ENCODE measurements at regions not wholly inside any gene's neighbourhood (a gene's known extent, or its start where the extent isn't known, plus 50 kb on each side); places are given as distances from the start of the nearest gene placed in this dataset.
A peak's percentile ranks its signal among the peaks of the same experiment; 100 is the strongest.
"Not testable (repeated sequence)": the region's sequence is repeated elsewhere in the genome, so short reads cannot be mapped to it uniquely, and the experiment has no call there.

DNA sequence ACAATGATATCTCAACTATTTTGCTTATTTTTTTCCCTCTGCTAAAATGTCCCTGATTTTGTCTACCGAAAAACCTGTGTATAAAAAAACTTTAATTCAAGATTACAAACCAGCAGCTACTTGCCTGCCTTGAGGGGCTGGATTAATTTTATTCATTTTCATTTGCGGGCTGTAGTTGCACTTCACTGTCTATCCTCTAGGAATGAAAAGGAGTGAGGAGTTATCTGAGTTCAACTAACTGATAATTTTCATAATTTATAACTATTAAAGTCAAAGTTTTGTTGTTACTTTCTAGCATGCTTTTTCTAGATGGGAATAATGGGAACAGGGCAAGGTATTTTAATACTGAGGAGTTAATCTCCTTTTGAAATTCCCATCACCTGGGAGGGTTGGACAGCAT lies 50.3 kb upstream of the AGTPBP1 start:
- not testable (repeated sequence) for DNase-seq

DNA sequence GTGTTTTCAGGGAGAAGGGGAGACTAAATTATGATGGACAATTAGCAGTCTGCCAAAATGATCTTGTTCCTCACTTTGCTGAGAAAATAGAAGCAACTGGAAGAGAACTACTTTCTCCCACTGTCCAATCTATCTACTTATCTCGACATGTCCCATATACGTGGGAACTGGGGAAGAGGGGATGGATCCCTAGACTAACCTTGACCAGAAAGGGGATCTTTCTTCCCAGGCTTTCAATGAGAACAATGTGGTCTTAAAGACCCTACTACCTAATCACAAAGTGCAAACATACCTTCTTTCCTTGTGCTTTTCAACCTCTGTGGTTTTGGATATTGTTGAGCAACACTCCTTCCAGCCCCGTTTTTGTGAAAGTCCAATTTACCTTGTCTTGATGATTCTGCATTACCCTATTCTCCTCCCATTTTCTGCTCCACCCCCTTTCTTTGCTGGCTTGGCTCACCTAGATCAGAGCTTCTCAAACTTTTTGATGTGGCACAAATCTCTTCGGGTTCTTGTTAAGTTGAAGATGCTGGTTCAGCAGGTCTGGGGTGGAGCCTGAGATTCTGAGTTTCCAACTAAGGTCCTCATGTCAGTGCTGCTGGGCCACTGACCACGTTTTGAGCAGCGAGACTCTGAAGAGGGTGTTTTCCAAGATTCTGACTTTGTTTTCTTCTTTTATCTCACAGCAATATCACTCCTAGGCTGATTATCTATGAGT lies 61.4 kb upstream of the AGTPBP1 start:
- not testable (repeated sequence) for DNase-seq

DNA sequence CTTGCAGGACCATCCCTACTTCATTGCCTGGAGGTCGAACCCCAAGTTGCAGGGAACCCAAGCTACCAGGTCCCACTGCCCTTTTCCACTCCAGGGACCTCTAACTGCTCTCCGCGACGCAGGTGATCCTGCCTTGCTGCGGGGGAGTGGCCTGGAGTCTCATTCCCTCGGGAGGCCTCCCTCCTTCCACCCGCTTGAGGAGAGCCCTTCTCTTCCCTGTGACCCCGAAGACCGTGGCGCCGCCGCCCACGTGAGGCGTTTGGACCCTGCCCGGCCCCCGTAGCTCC lies 63.0 kb upstream of the AGTPBP1 start:
- DNase-seq: peak in 1 of 2 experiments; percentile 83

DNA sequence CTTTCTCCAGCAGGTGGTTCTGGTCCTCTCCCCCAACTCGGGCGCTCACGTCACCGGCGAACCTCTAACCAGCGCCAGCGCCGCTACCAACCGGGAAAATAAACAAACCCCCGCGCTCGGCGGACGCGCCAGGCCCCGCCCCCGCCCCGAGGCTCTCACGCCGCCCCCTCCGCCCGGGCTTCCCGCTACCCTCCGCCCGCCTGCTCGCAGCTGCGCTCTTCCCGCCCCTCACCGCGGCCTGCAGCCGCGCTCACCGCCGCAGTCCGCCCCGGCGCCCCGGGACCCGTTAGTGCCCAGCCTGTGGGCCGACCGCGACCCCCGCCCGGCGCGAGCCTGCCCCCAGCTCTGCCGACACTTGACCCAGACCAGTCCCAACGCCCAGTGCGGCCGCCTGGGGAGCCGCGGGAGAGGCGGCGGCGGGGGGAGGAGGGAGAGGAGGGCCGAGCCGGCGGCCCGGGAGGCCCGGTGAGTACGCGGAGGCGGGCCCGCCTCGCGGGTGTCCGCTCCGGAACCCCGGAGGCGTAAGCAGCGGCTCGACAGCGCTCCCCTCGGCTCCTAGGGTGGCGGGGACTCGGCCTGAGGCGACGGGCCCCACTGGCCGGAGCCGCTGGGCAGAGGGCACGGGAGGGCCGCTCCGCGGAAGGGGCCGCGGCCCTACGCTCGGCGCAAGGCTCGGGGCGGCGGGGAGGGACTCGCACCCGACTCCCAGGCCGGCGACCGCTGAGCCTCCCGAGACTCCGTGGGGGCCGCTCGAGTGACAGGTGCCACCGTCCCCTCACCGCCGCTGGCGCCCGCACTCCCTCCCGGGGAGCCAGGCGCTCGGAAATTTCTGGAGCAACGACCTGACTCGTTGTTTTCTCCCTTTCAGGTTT lies 63.6 kb upstream of the AGTPBP1 start:
- DNase-seq: peak; percentile 17 to 83

DNA sequence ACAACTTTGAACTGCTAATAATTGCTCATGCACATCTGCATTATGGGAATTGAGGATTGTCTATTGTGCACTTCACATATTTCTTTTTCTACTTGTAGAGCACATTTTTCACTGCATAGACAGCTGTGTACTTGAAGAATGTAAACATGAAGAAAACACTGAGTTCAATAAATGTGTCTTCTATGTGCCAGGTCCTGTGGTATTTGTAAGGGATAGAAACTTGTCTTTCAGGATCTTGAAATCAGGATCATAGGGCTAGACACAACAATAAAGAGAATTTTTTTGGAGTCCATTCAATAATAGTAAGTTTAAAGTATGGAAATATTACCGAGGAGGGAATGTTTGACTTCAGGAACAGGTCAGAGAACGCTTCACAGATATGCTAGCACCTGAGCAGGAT lies 66.6 kb upstream of the AGTPBP1 start:
- not testable (repeated sequence) for DNase-seq

DNA sequence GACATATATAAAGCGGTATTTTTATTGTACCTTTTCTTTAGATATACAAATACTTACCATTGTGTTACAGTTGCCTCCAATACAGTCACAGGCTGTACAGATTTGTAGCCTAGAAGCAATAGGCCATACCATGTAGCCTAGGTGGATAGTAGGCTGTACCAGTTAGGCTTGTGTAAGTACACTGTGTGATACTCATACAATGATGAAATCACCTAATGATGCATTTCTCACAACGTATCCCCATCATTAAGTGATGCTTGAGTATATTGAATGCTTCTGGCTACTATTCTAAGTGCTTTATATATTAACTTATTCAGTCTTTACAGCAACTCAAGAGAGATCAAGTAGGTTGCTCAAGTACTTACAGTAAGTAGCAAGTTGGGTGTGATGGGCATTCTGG lies 71.6 kb upstream of the AGTPBP1 start:
- not testable (repeated sequence) for DNase-seq

DNA sequence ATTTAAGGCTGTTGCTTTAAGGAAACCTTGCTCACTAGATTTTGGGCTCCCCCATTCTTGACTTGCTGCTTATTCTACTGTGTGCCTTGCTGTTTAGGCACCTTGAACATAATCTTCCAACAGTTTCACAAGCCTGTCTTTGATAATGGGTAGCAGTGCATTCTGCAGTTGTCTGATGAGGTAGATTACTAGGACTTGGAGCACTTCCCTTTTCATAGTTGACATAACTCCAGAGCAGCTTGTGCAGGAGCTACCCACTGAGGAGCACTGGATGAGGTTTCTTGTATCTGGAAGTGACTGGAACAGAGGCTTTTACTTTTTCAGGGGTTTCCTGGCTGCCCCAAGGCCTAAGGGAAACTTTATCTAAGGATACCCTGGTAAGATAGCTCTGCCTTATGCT lies 73.0 kb upstream of the AGTPBP1 start:
- not testable (repeated sequence) for DNase-seq

DNA sequence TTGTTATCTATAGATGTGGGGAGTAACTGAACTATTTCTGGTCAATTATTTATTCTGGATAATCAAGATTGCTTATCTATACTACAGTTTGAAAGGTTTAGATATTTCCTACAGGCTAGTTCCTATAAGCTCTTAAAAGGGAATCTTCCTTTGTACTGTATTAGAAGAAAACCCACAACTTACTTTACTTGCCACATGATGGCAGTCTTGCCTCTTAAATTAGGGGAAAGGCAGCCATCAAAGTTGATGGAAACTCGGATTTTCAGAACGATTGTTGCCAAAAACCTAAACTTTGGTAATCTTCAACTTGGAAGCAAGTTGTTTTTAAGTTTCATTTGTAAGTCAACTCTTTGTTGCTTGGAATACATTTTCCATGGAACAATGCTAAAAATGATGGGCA lies 77.2 kb upstream of the AGTPBP1 start:
- peak in 1 of 2 experiments; percentile 4 for DNase-seq

DNA sequence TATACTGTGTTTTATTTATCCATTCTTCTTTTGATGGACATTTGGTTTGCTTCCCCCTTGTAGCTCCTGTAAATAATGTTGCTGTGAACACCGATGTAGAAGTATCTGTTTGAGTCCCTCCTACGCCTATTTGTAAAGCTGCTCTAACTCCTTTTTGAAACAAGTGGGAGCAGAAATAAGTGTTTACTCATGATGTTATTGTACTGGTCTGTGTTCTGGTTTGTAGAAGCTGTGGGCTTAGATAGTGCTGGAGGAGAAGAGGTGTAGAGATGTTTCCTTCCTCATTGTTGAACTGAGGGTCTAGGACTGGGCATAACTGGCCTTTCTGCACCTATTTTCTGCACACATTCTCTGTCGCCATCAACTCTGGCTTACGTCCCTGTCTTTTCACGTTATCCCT lies 78.8 kb upstream of the AGTPBP1 start:
- DNase-seq: not testable (repeated sequence)

DNA sequence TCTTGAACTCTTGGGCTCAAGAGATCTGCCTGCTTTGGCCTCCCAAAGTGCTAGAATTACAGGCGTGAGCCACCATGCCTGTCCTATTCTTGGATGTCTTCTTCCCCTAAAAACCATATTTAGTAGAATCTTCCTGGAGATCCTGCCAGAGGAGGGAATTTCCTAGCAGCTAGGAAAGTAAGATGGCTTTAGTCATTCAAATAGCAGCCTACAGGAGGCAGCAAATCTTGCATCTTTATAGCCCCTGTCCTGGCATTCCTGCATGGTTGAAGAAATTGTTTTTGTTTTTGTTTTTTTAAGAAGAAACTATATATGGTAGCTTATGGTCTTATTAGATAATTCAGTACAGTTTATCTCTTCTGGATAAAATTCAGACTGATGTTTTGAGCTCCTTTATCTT lies 83.2 kb upstream of the AGTPBP1 start:
- DNase-seq: peak in 1 of 2 experiments; percentile 26

DNA sequence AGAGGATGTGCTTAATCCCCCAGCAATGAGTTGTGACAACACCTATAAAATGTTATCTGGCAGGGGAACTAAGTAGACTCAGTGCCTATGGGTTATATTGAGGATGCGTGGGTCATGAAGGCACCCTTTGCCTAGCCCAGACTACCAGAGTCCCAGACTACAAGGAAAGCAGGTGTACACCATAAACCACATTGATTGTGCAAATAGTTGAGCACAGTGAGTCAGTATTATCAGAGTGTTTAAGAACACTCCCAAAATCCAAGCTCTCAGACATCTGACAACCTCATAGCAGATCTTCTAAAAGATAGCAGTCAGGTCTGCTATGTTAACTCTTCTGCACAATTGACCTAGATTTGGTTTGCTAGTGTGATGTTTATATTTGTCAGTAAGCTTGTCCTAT lies 92.8 kb upstream of the AGTPBP1 start:
- DNase-seq: not testable (repeated sequence)

DNA sequence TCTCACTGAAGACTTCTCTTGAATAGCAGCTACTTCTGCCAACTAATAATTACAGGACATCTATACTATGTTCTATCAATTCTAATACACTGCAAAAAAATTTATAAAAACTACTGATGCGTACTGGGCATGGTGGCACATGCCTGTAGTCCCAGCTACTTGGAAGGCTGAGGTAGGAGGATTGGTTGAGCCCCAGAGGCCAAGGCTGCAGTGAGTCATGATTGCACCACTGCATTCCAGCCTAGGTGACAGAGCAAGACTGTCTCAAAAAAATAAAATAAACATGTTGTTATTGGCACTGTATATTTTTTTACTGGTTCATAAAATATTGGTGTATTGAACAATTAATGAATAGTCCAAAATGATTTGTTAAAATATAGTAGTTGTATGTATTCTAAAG lies 97.0 kb upstream of the NAA35 start:
- DNase-seq: not testable (repeated sequence)

DNA sequence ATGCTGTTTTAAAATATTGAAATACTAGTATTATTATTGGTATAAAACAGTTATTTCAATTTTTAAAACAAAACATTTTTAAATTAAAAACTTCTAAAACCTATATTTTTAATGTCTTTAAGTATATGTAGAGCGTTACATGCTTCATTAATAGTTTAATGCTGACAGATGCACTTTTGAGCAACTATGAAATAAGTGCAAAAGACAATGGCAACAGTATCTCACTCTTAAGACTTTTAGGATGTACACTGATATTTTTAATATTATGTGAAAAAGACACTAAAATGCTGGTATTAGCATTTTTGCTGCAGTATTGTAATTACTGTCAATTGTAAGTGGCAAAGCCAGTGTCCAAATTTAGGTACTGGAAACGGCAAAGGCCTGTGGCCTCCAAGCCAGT lies 93.2 kb upstream of the NAA35 start:
- not testable (repeated sequence) for DNase-seq

DNA sequence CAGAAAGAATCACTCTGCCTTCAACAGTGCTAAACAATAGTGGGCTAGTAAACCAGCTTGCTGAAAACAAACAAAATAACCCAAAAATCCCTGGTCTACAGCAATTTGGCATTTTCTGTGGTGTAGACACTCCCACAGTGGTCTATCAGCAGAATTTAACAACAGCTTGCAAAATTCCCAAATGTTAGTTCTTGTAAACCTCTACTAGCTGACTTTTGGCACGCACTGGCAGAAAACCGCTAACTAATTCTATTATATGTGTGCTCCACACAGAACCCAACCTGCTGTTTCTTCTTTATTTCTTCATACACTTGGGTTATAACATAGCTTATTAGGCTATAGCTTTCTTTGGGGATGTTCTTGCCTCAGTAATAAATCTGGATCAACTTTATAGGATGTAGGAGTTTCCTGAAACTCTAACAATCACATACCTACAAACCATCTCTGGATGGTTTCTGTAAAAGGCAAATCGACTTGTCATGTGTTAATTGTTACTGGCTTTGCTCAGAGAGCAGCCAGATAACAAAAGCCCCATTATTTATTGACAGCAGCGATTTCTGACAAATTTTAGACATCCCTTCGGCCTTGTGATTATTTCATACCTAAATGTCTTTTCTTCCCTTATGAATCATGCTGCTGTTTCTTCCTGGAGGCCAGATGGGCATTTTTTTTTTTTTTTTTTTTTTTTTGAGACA lies 82.7 kb upstream of the NAA35 start:
- no peak for DNase-seq

DNA sequence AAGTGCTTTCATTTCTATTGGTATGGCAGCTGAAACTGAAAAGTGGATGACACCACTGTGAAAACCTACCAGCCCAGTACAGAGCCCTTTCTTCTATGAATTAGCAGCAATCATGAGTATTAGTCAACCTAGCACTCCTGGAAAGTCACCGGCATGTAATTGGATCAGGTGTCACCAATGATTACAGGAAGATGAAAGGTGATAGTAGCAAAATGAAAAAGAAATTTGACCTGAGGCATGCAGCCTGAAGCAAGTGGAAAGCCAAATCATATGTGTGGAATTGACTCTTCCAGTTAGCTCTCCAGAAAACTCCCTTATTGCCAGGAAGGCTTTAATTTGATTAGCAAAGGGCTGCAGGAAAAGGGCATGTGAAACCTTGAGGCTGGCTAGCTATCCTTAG lies 81.2 kb upstream of the NAA35 start:
- DNase-seq: no peak

DNA sequence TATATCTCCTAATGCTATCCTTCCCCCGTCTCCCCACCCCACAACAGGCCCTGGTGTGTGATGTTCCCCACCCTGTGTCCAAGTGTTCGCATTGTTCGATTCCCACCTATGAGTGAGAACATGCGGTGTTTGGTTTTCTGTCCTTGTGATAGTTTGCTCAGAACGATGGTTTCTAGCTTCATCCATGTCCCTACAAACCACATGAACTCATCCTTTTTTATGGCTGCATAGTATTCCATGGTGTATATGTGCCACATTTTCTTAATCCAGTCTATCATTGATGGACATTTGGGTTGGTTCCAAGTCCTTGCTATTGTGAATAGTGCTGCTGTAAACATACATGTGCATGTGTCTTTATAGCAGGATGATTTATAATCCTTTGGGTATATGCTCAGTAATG lies 79.1 kb upstream of the NAA35 start:
- not testable (repeated sequence) for DNase-seq

DNA sequence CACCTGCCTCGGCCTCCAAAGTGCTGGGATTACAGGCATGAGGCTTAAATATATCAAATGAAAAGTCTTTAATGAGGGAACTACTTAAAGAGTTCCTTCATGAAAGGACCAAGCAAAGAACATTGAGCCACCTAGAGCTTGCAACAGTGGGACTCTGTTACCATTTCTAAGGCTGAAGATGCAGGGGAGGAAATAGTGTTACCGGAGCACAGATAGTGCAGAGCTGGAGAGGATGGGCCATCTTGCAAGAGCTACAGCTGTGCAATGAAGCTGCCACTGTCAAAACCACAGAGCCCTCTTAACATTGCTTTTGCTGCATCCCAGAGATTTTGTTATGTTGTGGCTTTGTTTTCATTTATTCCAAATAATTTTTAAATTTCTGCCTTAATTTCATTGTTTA lies 77.1 kb upstream of the NAA35 start:
- DNase-seq: no peak

DNA sequence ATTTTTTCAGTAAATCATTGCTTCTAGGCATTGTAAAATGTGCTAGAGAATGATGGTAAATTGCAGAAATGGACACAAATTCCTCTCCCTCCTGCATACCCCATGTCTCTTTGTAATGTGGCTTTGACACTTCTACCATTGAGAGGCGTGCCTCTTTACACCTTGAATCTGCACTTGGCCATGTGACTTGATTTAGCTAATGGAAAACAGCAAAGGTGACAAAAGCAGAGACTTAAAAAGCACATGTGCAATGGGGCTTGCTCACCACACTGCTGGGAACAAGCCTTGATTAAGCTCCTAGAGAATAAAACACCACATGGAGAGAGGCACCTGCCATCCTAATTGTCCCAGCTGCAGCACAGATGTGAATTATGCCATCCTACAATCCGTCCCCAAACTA lies 69.9 kb upstream of the NAA35 start:
- no peak for DNase-seq

DNA sequence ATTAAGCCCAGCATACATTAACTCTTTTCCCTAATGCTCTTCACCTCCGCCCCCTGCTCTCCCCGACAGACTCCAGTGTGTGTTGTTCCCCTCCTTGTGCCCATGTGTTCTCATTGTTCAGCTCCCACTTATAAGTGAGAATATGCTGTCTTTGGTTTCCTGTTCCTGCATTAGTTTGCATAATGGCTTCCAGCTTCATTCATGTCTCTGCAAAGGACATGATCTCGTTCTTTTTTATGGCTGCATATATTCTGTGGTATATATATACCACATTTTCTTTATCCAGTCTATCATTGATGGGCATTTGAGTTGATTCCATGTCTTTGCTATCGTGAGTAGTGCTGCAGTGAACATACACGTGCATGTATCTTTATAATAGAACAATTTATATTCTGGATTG lies 69.3 kb upstream of the NAA35 start:
- DNase-seq: peak in 1 of 2 experiments; percentile 7

DNA sequence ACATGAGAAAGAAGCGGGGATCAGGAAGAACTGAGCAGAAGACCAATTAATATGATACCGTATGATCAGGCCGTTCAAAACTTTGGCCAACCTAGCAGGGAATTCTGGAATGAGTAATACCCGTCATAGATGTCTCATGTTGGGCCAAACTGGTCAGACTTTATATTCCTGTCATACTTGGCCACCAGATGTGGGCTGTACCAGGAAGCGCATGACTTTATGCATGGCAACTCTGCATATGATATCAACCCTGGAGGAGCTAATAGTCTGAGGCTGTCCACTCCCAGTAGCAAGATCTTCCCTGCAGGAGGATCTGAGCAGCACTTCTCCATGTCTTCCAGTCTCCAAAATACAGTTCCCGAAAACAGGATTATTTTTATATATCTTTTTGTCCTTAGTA lies 68.5 kb upstream of the NAA35 start:
- no peak for DNase-seq

DNA sequence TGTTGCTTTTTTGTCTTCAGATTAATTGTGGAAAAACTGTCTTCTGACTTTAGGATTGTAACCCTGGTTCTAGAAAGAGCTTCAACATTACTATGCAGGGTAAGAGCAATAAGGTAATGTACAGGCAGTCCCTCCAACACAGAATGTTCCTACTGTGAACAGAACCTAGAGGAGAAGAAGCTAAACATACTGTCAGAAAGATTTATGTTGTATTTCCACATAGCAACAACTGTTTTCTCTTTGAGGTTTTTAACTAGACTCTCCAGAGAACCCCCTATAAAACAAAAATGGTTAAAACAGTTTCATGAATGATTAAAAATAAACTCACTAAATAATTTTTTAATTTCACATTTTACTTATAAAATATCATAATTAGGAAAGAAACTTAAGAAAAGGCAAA lies 64.3 kb upstream of the NAA35 start:
- DNase-seq: no peak

DNA sequence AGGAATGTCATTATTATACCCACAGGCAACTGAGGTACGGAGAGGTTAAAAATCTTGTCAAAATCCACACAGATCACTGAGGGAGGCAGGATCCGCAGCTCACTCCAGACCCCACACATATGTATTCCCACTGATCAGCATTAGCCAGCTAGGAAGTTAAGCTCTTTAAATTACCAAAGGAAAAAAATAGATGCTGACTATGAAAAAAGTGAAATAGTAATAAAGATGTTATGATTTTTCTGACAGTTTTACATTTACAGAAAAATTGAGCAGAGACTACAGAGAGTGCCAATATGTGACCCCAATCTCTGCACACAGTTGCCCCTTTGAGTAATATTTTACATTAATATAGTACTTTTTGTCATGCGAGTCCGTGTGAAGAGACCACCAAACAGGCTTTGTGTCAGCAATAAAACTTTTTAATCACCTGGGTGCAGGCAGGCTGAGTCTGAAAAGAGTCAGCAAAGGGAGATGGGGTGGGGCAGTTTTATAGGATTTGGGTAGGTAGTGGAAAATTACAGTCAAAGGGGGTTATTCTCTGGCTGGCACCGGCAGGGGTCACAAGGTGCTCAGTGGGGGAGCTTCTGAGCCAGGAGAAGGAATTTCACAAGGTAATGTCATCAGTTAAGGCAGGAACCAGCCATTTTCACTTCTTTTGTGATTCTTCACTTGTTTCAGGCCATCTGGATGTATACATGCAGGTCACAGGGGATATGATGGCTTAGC lies 61.9 kb upstream of the NAA35 start:
- DNase-seq: not testable (repeated sequence)

DNA sequence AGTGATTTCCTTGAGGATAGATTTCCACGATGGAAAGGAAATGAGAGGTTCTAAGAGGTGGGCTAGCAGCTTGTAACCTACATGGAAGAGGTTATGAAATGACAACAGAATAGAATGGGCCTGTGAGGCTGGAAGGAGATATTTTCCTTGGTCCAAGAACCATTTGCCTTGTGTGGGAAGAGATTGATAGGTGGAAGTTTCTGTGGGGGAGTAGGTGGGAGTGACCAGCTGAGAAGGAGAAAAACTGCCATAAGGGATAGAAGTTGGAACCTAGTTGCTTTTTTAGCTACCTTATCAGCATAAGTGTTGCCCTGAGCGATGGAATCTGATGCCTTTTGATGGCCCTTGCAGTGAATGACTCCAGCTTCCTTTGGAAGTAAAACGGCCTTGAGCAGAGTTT lies 60.4 kb upstream of the NAA35 start:
- DNase-seq: not testable (repeated sequence)

Measured in NCI-H526 (cell line).